Fibroblast of villous mesenchyme (primary cell): ENCODE measurements at regions not wholly inside any gene's neighbourhood (a gene's known extent, or its start where the extent isn't known, plus 50 kb on each side); places are given as distances from the start of the nearest gene placed in this dataset.

ENCODE experiments used
- DNase-seq: peaks from one replicate; pipeline ENCODE4 v3.0.0-alpha.2; 2010; ENCODE audit warnings: low read depth
- H3K4me3 ChIP-seq: 2 replicates; pipeline ENCODE4 v1.5.1; 2011; ENCODE audit warnings: low read depth, mild to moderate bottlenecking, low read length
- CTCF ChIP-seq: IDR thresholded peaks from 2 replicates; pipeline ENCODE4 v1.5.1; 2012; ENCODE audit warnings: low read depth, mild to moderate bottlenecking, low read length; ENCODE audit not compliant: insufficient read depth

GRCh38 chr15:95141486-95141885 lies 910.1 kb downstream of the MCTP2 start:
- H3K4me3 ChIP-seq = no peak overlapping the region
- TF ChIP-seq CTCF = no peak
- DNase-seq = peak; percentile 48

- DNase-seq = no peak
- TF ChIP-seq CTCF = no peak
- H3K4me3 ChIP-seq = no peak overlapping the region
Measured at GRCh38 chr15:95142531-95142930, 911.2 kb downstream of the MCTP2 start.

- DNase-seq = no peak
- no peak overlapping the region for H3K4me3 ChIP-seq
- TF ChIP-seq CTCF = no peak
Measured at GRCh38 chr15:95146481-95146880, 915.1 kb downstream of the MCTP2 start.

GRCh38 chr15:95148183-95148582 lies 916.8 kb downstream of the MCTP2 start:
- no peak for TF ChIP-seq CTCF
- H3K4me3 ChIP-seq = no peak overlapping the region
- DNase-seq = no peak

- H3K4me3 ChIP-seq = no peak overlapping the region
- no peak for TF ChIP-seq CTCF
- DNase-seq = no peak
Measured at GRCh38 chr15:95149036-95149435, 917.7 kb downstream of the MCTP2 start.

- DNase-seq = no peak
- TF ChIP-seq CTCF = no peak
- H3K4me3 ChIP-seq = no peak overlapping the region
Measured at GRCh38 chr15:95149771-95150170, 918.4 kb downstream of the MCTP2 start.

GRCh38 chr15:95150466-95150865 lies 919.1 kb downstream of the MCTP2 start:
- no peak for DNase-seq
- H3K4me3 ChIP-seq = no peak overlapping the region
- no peak for TF ChIP-seq CTCF
